D721Med (cell line): ENCODE measurements at regions not wholly inside any gene's neighbourhood (a gene's known extent, or its start where the extent isn't known, plus 50 kb on each side); places are given as distances from the start of the nearest gene placed in this dataset.

Source experiments
- DNase-seq: peaks from one replicate; pipeline ENCODE4 v3.0.0; 2011; ENCODE audit warnings: low spot score; ENCODE audit not compliant: insufficient read length
- FAIRE-seq: peaks from 2 replicates; lab custom pipeline; 2011; peaks lifted over from hg19 to GRCh38; lab: Jason Lieb, UNC
- TF ChIP-seq, protein P1 (sequence below): IDR thresholded peaks from 2 replicates; pipeline ENCODE4 v1.5.1; 2012; ENCODE audit warnings: mild to moderate bottlenecking, control low read depth; ENCODE audit not compliant: insufficient read depth; ENCODE audit errors: missing control alignments

DNA sequence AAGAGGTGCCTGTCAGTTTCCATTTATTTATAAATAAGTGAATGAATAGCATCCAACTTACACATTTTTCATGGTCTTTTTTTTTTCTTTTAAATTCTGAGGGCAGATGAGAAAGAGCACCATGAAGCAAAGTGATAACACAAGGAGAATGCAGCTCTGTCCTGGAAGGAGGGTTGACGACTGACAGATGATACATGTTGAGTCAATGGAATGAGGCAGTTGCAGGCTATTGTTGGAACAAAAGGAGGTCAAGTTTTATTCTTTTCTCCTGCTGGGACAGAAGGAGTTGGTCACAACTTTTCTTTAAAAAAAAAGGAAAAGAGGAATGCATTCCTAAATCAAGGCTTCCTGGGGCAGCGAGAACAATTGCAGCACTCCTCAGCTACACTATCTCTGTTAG, 119.9 kb upstream of the PLEKHG7 start:
- DNase-seq (no peak), FAIRE-seq (no peak)
- TF ChIP-seq, protein P1, sequence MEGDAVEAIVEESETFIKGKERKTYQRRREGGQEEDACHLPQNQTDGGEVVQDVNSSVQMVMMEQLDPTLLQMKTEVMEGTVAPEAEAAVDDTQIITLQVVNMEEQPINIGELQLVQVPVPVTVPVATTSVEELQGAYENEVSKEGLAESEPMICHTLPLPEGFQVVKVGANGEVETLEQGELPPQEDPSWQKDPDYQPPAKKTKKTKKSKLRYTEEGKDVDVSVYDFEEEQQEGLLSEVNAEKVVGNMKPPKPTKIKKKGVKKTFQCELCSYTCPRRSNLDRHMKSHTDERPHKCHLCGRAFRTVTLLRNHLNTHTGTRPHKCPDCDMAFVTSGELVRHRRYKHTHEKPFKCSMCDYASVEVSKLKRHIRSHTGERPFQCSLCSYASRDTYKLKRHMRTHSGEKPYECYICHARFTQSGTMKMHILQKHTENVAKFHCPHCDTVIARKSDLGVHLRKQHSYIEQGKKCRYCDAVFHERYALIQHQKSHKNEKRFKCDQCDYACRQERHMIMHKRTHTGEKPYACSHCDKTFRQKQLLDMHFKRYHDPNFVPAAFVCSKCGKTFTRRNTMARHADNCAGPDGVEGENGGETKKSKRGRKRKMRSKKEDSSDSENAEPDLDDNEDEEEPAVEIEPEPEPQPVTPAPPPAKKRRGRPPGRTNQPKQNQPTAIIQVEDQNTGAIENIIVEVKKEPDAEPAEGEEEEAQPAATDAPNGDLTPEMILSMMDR: no peak

DNA sequence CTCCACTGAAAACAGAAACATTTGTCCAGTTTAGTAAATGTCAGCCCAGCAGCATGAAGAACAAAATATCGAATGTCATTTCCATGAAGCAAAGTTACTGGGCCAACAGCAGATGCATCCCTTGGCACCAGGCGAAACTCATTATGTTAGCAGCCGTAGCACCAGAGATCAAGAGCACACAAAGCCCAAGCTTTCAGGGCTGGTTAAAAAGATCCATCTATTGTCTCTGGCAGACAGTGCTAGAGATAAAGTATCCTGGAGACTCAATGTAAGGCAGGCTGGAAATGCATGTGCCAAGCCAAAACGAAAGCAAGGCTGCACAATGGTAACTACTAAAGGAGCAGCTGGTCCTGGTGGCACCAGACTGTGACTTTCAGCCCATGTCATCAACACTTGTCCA, 120.3 kb upstream of the PLEKHG7 start:
- TF ChIP-seq, protein P1: no peak
- FAIRE-seq: no peak
- no peak for DNase-seq

- DNase-seq: no peak
- FAIRE-seq: no peak
- TF ChIP-seq, protein P1: no peak
These were observed 121.2 kb upstream of the PLEKHG7 start for GRCh38 chr12:92581604-92582003.

DNA sequence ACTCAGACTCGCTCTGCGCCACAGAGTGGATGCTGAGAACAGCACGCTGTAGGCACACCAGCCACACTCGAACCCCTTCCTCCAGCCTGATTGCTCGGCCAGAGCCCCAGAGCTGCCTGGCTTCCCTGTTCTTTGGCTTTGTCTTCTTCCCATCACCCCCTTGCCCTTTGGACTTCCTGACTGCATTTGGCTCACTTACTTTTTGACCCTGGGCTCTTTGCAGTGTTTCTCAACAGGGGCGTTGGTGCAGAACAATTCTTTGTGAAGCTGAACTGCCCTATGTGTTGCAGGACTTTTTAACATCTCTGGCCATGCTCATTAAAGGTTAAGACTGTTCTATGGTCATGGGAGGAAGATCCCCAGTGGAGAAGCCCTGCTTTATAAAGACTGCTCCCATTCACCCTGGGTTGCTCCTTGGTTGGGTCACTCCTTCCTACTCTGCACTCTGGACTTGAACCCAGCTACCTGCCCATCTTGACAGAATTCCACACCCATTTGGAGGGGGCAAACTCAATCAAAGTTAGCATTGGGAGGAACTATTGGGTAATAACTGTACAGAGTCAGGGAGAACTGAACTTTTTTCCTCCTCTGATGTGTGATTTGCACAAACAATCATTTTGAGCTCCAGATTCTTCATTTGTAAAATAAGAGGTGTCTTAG, 127.7 kb upstream of the PLEKHG7 start:
- DNase-seq (no peak), FAIRE-seq (no peak)
- TF ChIP-seq, protein P1: no peak

- FAIRE-seq (no peak), DNase-seq (no peak)
- TF ChIP-seq, protein P1: peak; percentile 20
These were observed 128.6 kb upstream of the PLEKHG7 start for GRCh38 chr12:92574051-92574783.

GRCh38 chr12:92573104-92573503, 129.7 kb upstream of the PLEKHG7 start:
- TF ChIP-seq, protein P1: no peak
- FAIRE-seq (no peak), DNase-seq (no peak)
